Hepatocyte (in vitro differentiated cells): ENCODE measurements at regions not wholly inside any gene's neighbourhood (a gene's known extent, or its start where the extent isn't known, plus 50 kb on each side); places are given as distances from the start of the nearest gene placed in this dataset.

Experiments
- DNase-seq: peaks from one replicate; pipeline ENCODE4 v3.0.0-alpha.2; 2016; ENCODE audit warnings: low spot score
- H2AFZ ChIP-seq: fragments of 200-600 bp; sonication (generic); 2 replicates; pipeline ENCODE4 v1.6.0; 2016; ENCODE audit warnings: antibody characterized with exemption, mild to moderate bottlenecking
- H3K27ac ChIP-seq: fragments of 200-600 bp; sonication (generic); 2 replicates; pipeline ENCODE4 v1.5.1; 2016; ENCODE audit warnings: mild to moderate bottlenecking
- H3K27me3 ChIP-seq: fragments of 200-600 bp; sonication (generic); 2 replicates; pipeline ENCODE4 v1.6.1; 2016
- H3K36me3 ChIP-seq: fragments of 200-600 bp; sonication (generic); replicated peaks from 2 replicates; pipeline ENCODE4 v1.5.1; 2016; ENCODE audit warnings: low read depth; ENCODE audit not compliant: insufficient read depth
- H3K4me1 ChIP-seq: fragments of 200-600 bp; sonication (generic); 2 replicates; pipeline ENCODE4 v1.5.1; 2016; ENCODE audit warnings: mild to moderate bottlenecking, moderate library complexity; ENCODE audit not compliant: insufficient read depth
- H3K4me2 ChIP-seq: fragments of 200-600 bp; sonication (generic); 2 replicates; pipeline ENCODE4 v1.6.0; 2016
- H3K4me3 ChIP-seq: fragments of 200-600 bp; sonication (generic); 2 replicates; pipeline ENCODE4 v1.5.1; 2016; ENCODE audit warnings: mild to moderate bottlenecking
- H3K79me2 ChIP-seq: fragments of 200-600 bp; sonication (generic); 2 replicates; pipeline ENCODE4 v1.6.0; 2017; ENCODE audit warnings: mild to moderate bottlenecking
- H3K9me2 ChIP-seq: fragments of 200-600 bp; sonication (generic); replicated peaks from 2 replicates; pipeline ENCODE4 v1.6.0; 2017; ENCODE audit warnings: mild to moderate bottlenecking; ENCODE audit not compliant: insufficient read depth
- H3K9me3 ChIP-seq: fragments of 200-600 bp; sonication (generic); 2 replicates; pipeline ENCODE4 v1.5.1; 2016; ENCODE audit warnings: low read depth, mild to moderate bottlenecking
- H4K20me1 ChIP-seq: fragments of 200-600 bp; sonication (generic); 2 replicates; pipeline ENCODE4 v1.6.0; 2016; ENCODE audit warnings: mild to moderate bottlenecking; ENCODE audit not compliant: insufficient read depth, poor library complexity, severe bottlenecking
- CTCF ChIP-seq: fragments of 200-600 bp; sonication (generic); IDR thresholded peaks from 2 replicates; pipeline ENCODE4 v1.5.1; 2016; ENCODE audit warnings: antibody characterized with exemption, mild to moderate bottlenecking; ENCODE audit not compliant: poor library complexity
- EZH2 ChIP-seq: fragments of 200-600 bp; sonication (generic); IDR thresholded peaks from 2 replicates; pipeline ENCODE4 v1.6.1; 2016; ENCODE audit warnings: antibody characterized with exemption, mild to moderate bottlenecking, borderline replicate concordance
- EZH2phosphoT487 ChIP-seq: fragments of 200-600 bp; sonication (generic); IDR thresholded peaks from one replicate; pipeline ENCODE4 v1.6.1; 2018; ENCODE audit warnings: antibody characterized with exemption, mild to moderate bottlenecking, low read depth, moderate library complexity; ENCODE audit not compliant: unreplicated experiment, severe bottlenecking
- WGBS: methylation state at CpG from one replicate; pipeline ENCODE4 v1.1.6; 2016; ENCODE audit warnings: low lambda C conversion rate; ENCODE audit errors: missing lambda C conversion rate; 5-methylcytosine and 5-hydroxymethylcytosine counted together

- no peak for TF ChIP-seq EZH2
- H2AFZ ChIP-seq: no peak overlapping the region
- no peak for DNase-seq
- no peaks in the 10 kb centered on the region for H3K9me3 ChIP-seq
- H3K4me3 ChIP-seq: no peak overlapping the region
- no peaks in the 10 kb centered on the region for H3K4me1 ChIP-seq
- H4K20me1 ChIP-seq: no peaks in the 10 kb centered on the region
- no peak overlapping the region for H3K27ac ChIP-seq
- WGBS: 68% methylated on average over 5 of the region's 5 CpGs
- H3K9me2 ChIP-seq: no peaks in the 10 kb centered on the region
- no peaks in the 10 kb centered on the region for H3K79me2 ChIP-seq
- H3K4me2 ChIP-seq: no peak overlapping the region
- H3K36me3 ChIP-seq: no peaks in the 10 kb centered on the region
- H3K27me3 ChIP-seq: no peaks in the 10 kb centered on the region
Observed at GRCh38 chr5:5965132-5965531, 413.2 kb downstream of the MED10 start.

GRCh38 chr5:5964347-5964746 is 414.0 kb downstream of the MED10 start:
- H3K36me3 ChIP-seq: no peaks in the 10 kb centered on the region
- DNase-seq: no peak
- no peaks in the 10 kb centered on the region for H3K9me2 ChIP-seq
- TF ChIP-seq EZH2 (no peak), CTCF (no peak), EZH2phosphoT487 (no peak)
- H3K4me2 ChIP-seq: no peak overlapping the region
- no peaks in the 10 kb centered on the region for H4K20me1 ChIP-seq
- H3K4me1 ChIP-seq: no peaks in the 10 kb centered on the region
- H3K27ac ChIP-seq: no peak overlapping the region
- H2AFZ ChIP-seq: no peak overlapping the region
- no peaks in the 10 kb centered on the region for H3K27me3 ChIP-seq
- H3K4me3 ChIP-seq: no peak overlapping the region
- no peaks in the 10 kb centered on the region for H3K79me2 ChIP-seq
- H3K9me3 ChIP-seq: no peaks in the 10 kb centered on the region
- WGBS: 87% methylated on average over 4 of the region's 4 CpGs

GRCh38 chr5:5957737-5958136 is 420.6 kb downstream of the MED10 start:
- H3K9me2 ChIP-seq: no peaks in the 10 kb centered on the region
- H3K27me3 ChIP-seq: peaks cover 6% of the 10 kb centered on the region
- no peak overlapping the region for H2AFZ ChIP-seq
- TF ChIP-seq EZH2phosphoT487 (no peak), EZH2 (no peak), CTCF (no peak)
- no peak overlapping the region for H3K27ac ChIP-seq
- H3K4me1 ChIP-seq: no peaks in the 10 kb centered on the region
- H4K20me1 ChIP-seq: no peaks in the 10 kb centered on the region
- 76% methylated on average over 2 of the region's 2 CpGs for WGBS
- no peak overlapping the region for H3K4me3 ChIP-seq
- H3K9me3 ChIP-seq: no peaks in the 10 kb centered on the region
- no peak for DNase-seq
- no peaks in the 10 kb centered on the region for H3K36me3 ChIP-seq
- no peaks in the 10 kb centered on the region for H3K79me2 ChIP-seq
- H3K4me2 ChIP-seq: no peak overlapping the region

- 83% methylated on average over 9 of the region's 9 CpGs for WGBS
- Histone ChIP-seq H3K27me3 (peaks cover 6% of the 10 kb centered on the region), H3K36me3 (no peaks in the 10 kb centered on the region), H3K79me2 (no peaks in the 10 kb centered on the region), H3K27ac (no peak overlapping the region), H3K4me2 (no peak overlapping the region), H3K9me3 (no peaks in the 10 kb centered on the region), H3K4me3 (no peak overlapping the region), H3K4me1 (no peaks in the 10 kb centered on the region), H2AFZ (no peak overlapping the region), H3K9me2 (no peaks in the 10 kb centered on the region), H4K20me1 (no peaks in the 10 kb centered on the region)
- TF ChIP-seq CTCF (no peak), EZH2phosphoT487 (no peak), EZH2 (no peak)
- DNase-seq: no peak
Observed at GRCh38 chr5:5954275-5954598, 424.1 kb downstream of the MED10 start.
